H1 (cell line): ENCODE measurements at regions not wholly inside any gene's neighbourhood (a gene's known extent, or its start where the extent isn't known, plus 50 kb on each side); places are given as distances from the start of the nearest gene placed in this dataset.
A peak's percentile ranks its signal among the peaks of the same experiment; 100 is the strongest.

ENCODE experiments used
- CTCF ChIA-PET: fragments of 300-600 bp; sonication (Branson Sonifier 250); formaldehyde crosslinking; loops from one replicate; lab custom pipeline; 2021; ENCODE audit not compliant: partially characterized antibody; lab: Charles Lee
- POLR2A ChIA-PET: fragments of 300-600 bp; sonication (Branson Sonifier 250); formaldehyde crosslinking; loops from one replicate; lab custom pipeline; 2021; ENCODE audit warnings: inconsistent platforms; ENCODE audit not compliant: partially characterized antibody; lab: Charles Lee
- DNase-seq, 2 experiments: peaks; one replicate each; pipeline versions ENCODE4 v3.0.0 to v3.0.0-alpha.2; 2010 to 2022; ENCODE audit warnings: low spot score in 2 of 2, low read depth in 1 of 2, mixed read lengths in 1 of 2
- FAIRE-seq: peaks from 2 replicates; lab custom pipeline; 2011; peaks lifted over from hg19 to GRCh38; lab: Jason Lieb, UNC
- H2AFZ ChIP-seq: 2 replicates; pipeline ENCODE4 v1.8.1; 2012; ENCODE audit warnings: low read length, inconsistent platforms
- H2AK5ac ChIP-seq: 2 replicates; pipeline ENCODE4 v1.6.1; 2013; ENCODE audit warnings: low read depth, low read length
- H2BK120ac ChIP-seq: replicated peaks from 2 replicates; pipeline ENCODE3; 2013; ENCODE audit warnings: low read depth, low read length, inconsistent platforms
- H2BK12ac ChIP-seq: 2 replicates; pipeline ENCODE4 v1.6.1; 2013; ENCODE audit warnings: low read depth, low read length
- H2BK15ac ChIP-seq: 2 replicates; pipeline ENCODE4 v1.6.1; 2013; ENCODE audit warnings: low read length
- H2BK20ac ChIP-seq: 2 replicates; pipeline ENCODE4 v1.6.1; 2013; ENCODE audit warnings: low read length
- H2BK5ac ChIP-seq: 2 replicates; pipeline ENCODE4 v1.6.1; 2013; ENCODE audit warnings: low read depth, low read length
- H3K14ac ChIP-seq: 2 replicates; pipeline ENCODE4 v1.6.1; 2013; ENCODE audit warnings: inconsistent platforms; ENCODE audit not compliant: insufficient read length
- H3K18ac ChIP-seq: 2 replicates; pipeline ENCODE4 v1.6.1; 2013; ENCODE audit warnings: low read length; ENCODE audit errors: extremely low read depth
- H3K23ac ChIP-seq: 2 replicates; pipeline ENCODE4 v1.6.1; 2013; ENCODE audit warnings: inconsistent platforms; ENCODE audit not compliant: insufficient read length
- H3K23me2 ChIP-seq: 2 replicates; pipeline ENCODE4 v1.6.1; 2013; ENCODE audit warnings: low read depth, low read length
- H3K27ac ChIP-seq: 2 replicates; pipeline ENCODE4 v1.6.1; 2011; ENCODE audit warnings: low read depth, low read length, inconsistent platforms
- H3K27me3 ChIP-seq, 4 experiments: replicated peaks in 1 of 4; 1 replicate in 1 of 4; 2 replicates in 3 of 4; pipeline versions ENCODE4 v1.6.1 to v1.8.1; 2011 to 2013; ENCODE audit warnings: low read length in 3 of 4, mild to moderate bottlenecking in 3 of 4, inconsistent platforms in 2 of 4, mixed read lengths in 2 of 4, moderate library complexity in 1 of 4; ENCODE audit not compliant: control insufficient read depth in 3 of 4, insufficient read depth in 3 of 4; ENCODE audit errors: extremely low read depth in 1 of 4
- H3K36me3 ChIP-seq, 4 experiments: 2 replicates each; pipeline versions ENCODE4 v1.6.1 to v1.8.1; 2011 to 2013; ENCODE audit warnings: mild to moderate bottlenecking in 4 of 4, low read length in 3 of 4, moderate library complexity in 2 of 4, control low read depth in 1 of 4, inconsistent platforms in 1 of 4; ENCODE audit not compliant: insufficient read depth in 4 of 4, control insufficient read depth in 2 of 4
- H3K4ac ChIP-seq: replicated peaks from 2 replicates; pipeline ENCODE3; 2013; ENCODE audit warnings: low read length, low read depth, mixed read lengths, inconsistent platforms; ENCODE audit not compliant: insufficient read length
- H3K4me1 ChIP-seq, 4 experiments: replicated peaks in 1 of 4; 1 replicate in 1 of 4; 2 replicates in 3 of 4; pipeline versions ENCODE4 v1.6.1 to v1.8.1; 2011 to 2013; ENCODE audit warnings: low read length in 3 of 4, inconsistent platforms in 2 of 4, mixed read lengths in 1 of 4; ENCODE audit not compliant: insufficient read depth in 4 of 4, control insufficient read depth in 3 of 4
- H3K4me2 ChIP-seq, 2 experiments: 2 replicates each; pipeline versions ENCODE4 v1.6.1 to v1.8.1; 2011 to 2013; ENCODE audit warnings: low read depth in 2 of 2, low read length in 2 of 2, control low read depth in 1 of 2, inconsistent platforms in 1 of 2, mild to moderate bottlenecking in 1 of 2; ENCODE audit not compliant: insufficient read depth in 1 of 2
- H3K4me3 ChIP-seq, 4 experiments: fragments of 200-600, 300-600 bp in 1 of 4; sonication (generic), shearing (Covaris generic), sonication (Bioruptor Twin) in 1 of 4; 2 replicates each; pipeline versions ENCODE4 v1.5.1 to v1.8.1; 2011 to 2016; ENCODE audit warnings: low read length in 4 of 4, low read depth in 3 of 4, control low read depth in 2 of 4, inconsistent platforms in 2 of 4, mild to moderate bottlenecking in 2 of 4, mixed read lengths in 1 of 4, moderate library complexity in 1 of 4; ENCODE audit not compliant: insufficient read depth in 2 of 4; ENCODE audit errors: extremely low read depth in 1 of 4
- H3K56ac ChIP-seq: replicated peaks from 2 replicates; pipeline ENCODE3; 2013; ENCODE audit warnings: low read depth, mild to moderate bottlenecking, mixed read lengths, low read length, inconsistent platforms; ENCODE audit not compliant: insufficient read length
- H3K79me1 ChIP-seq: 2 replicates; pipeline ENCODE4 v1.6.1; 2013; ENCODE audit warnings: low read depth, low read length, control low read depth
- H3K79me2 ChIP-seq, 2 experiments: 2 replicates each; pipeline versions ENCODE4 v1.6.1 to v1.8.1; 2012 to 2013; ENCODE audit warnings: low read length in 2 of 2, mild to moderate bottlenecking in 2 of 2, inconsistent platforms in 1 of 2; ENCODE audit not compliant: insufficient read depth in 2 of 2, control insufficient read depth in 1 of 2
- H3K9ac ChIP-seq, 4 experiments: replicated peaks in 1 of 4; 1 replicate in 1 of 4; 2 replicates in 3 of 4; pipeline versions ENCODE4 v1.6.1 to v1.8.1; 2011 to 2013; ENCODE audit warnings: low read depth in 3 of 4, low read length in 3 of 4, control low read depth in 2 of 4, mild to moderate bottlenecking in 2 of 4, moderate library complexity in 2 of 4, inconsistent platforms in 1 of 4; ENCODE audit errors: extremely low read depth in 1 of 4
- H3K9me3 ChIP-seq, 2 experiments: 2 replicates each; pipeline versions ENCODE4 v1.6.1 to v1.8.1; 2012 to 2013; ENCODE audit warnings: mild to moderate bottlenecking in 2 of 2, moderate library complexity in 2 of 2, control low read depth in 1 of 2, inconsistent platforms in 1 of 2, low read depth in 1 of 2, low read length in 1 of 2, mixed read lengths in 1 of 2; ENCODE audit not compliant: insufficient read depth in 2 of 2
- H4K20me1 ChIP-seq, 2 experiments: replicated peaks in 1 of 2; 2 replicates each; pipeline versions ENCODE3 to v1.8.1; 2011 to 2013; ENCODE audit warnings: inconsistent platforms in 2 of 2, low read length in 2 of 2, mild to moderate bottlenecking in 1 of 2; ENCODE audit not compliant: insufficient read depth in 2 of 2, control insufficient read depth in 1 of 2
- H4K5ac ChIP-seq: 2 replicates; pipeline ENCODE4 v1.6.1; 2013; ENCODE audit warnings: low read length, low read depth, mixed read lengths, inconsistent platforms; ENCODE audit not compliant: insufficient read length
- H4K8ac ChIP-seq: 2 replicates; pipeline ENCODE4 v1.8.0; 2013; ENCODE audit warnings: mild to moderate bottlenecking, moderate library complexity, low read length, inconsistent platforms; ENCODE audit not compliant: insufficient read depth; ENCODE audit errors: extremely low read depth
- H4K91ac ChIP-seq: replicated peaks from 2 replicates; pipeline ENCODE3; 2013; ENCODE audit warnings: low read length, mixed read lengths, inconsistent platforms; ENCODE audit not compliant: insufficient read length
- BACH1 ChIP-seq: IDR thresholded peaks from 2 replicates; pipeline ENCODE4 v1.6.1; 2012; ENCODE audit warnings: low read length, improper control_type of control experiment
- BRCA1 ChIP-seq: IDR thresholded peaks from 2 replicates; pipeline ENCODE4 v1.6.1; 2012; ENCODE audit warnings: low read depth, low read length, improper control_type of control experiment
- EZH2 ChIP-seq: fragments of 200-600 bp; sonication (generic); IDR thresholded peaks from 2 replicates; pipeline ENCODE4 v1.7.1; 2012; ENCODE audit warnings: low read depth, mild to moderate bottlenecking, moderate library complexity, low read length, inconsistent platforms; ENCODE audit not compliant: severe bottlenecking
- GTF2F1 ChIP-seq: IDR thresholded peaks from 2 replicates; pipeline ENCODE4 v1.6.1; 2012; ENCODE audit warnings: low read depth, low read length, improper control_type of control experiment, borderline replicate concordance
- JUN ChIP-seq: IDR thresholded peaks from 2 replicates; pipeline ENCODE4 v1.6.1; 2011; ENCODE audit warnings: low read depth, mild to moderate bottlenecking, improper control_type of control experiment, low read length
- NANOG ChIP-seq: IDR thresholded peaks from 2 replicates; pipeline ENCODE4 v1.6.1; 2011; ENCODE audit warnings: low read length, low read depth, mild to moderate bottlenecking, inconsistent platforms; ENCODE audit not compliant: insufficient read depth, poor library complexity, severe bottlenecking
- POLR2A ChIP-seq, 2 experiments: IDR thresholded peaks; 1 replicate in 1 of 2; 2 replicates in 1 of 2; pipeline ENCODE4 v1.6.1; 2011; ENCODE audit warnings: low read depth in 2 of 2, low read length in 2 of 2, mild to moderate bottlenecking in 2 of 2; ENCODE audit errors: control extremely low read depth in 1 of 2
- POLR2AphosphoS5 ChIP-seq: IDR thresholded peaks from 2 replicates; pipeline ENCODE4 v1.6.1; 2011; ENCODE audit warnings: low read depth, low read length
- RBBP5 ChIP-seq: IDR thresholded peaks from 2 replicates; pipeline ENCODE4 v1.7.1; 2012; ENCODE audit warnings: low read depth, mild to moderate bottlenecking, inconsistent platforms, low read length, moderate library complexity, borderline replicate concordance
- RFX5 ChIP-seq: IDR thresholded peaks from 2 replicates; pipeline ENCODE4 v1.6.1; 2011; ENCODE audit warnings: low read depth, low read length, improper control_type of control experiment, borderline replicate concordance
- RXRA ChIP-seq: IDR thresholded peaks from 2 replicates; pipeline ENCODE4 v1.6.1; 2011; ENCODE audit warnings: low read depth, mild to moderate bottlenecking, low read length, moderate library complexity; ENCODE audit not compliant: insufficient read depth
- SAP30 ChIP-seq: fragments of 300-600 bp; sonication (generic); IDR thresholded peaks from 2 replicates; pipeline ENCODE4 v1.7.1; 2012; ENCODE audit warnings: low read length, moderate library complexity, mild to moderate bottlenecking, inconsistent platforms; ENCODE audit not compliant: insufficient read depth, insufficient replicate concordance
- SIRT6 ChIP-seq: IDR thresholded peaks from one replicate; pipeline ENCODE4 v1.7.1; 2012; ENCODE audit warnings: low read length, inconsistent platforms
- SP4 ChIP-seq: IDR thresholded peaks from 2 replicates; pipeline ENCODE4 v1.6.1; 2012; ENCODE audit warnings: low read length, inconsistent platforms
- TAF7 ChIP-seq: optimal IDR thresholded peaks from 2 replicates; pipeline ENCODE3; 2011; ENCODE audit warnings: low read depth, mild to moderate bottlenecking, inconsistent platforms, low read length, moderate library complexity, borderline replicate concordance
- WGBS, 2 experiments: shearing (Covaris generic) in 1 of 2; methylation state at CpG; one replicate each; pipeline versions ENCODE4 v1.1.6 to v1.1.7; 2013 to 2015; ENCODE audit warnings: low lambda C conversion rate in 2 of 2, mixed read lengths in 2 of 2, inconsistent platforms in 1 of 2, low coverage in 1 of 2, missing lambda C conversion rate in 1 of 2; ENCODE audit not compliant: insufficient replicate concordance in 2 of 2, insufficient coverage in 1 of 2, insufficient read length in 1 of 2; ENCODE audit errors: extremely low coverage in 1 of 2, missing lambda C conversion rate in 1 of 2; 5-methylcytosine and 5-hydroxymethylcytosine counted together

GRCh38 chr11:70729949-70730348 lies 331.6 kb downstream of the CTTN start:
- no peak overlapping the region for H2BK20ac ChIP-seq
- H3K23ac ChIP-seq, result no peak overlapping the region
- DNase-seq (no peak), FAIRE-seq (no peak)
- no peak overlapping the region for H3K27ac ChIP-seq
- H4K91ac ChIP-seq, result no peak overlapping the region
- no peak overlapping the region for H3K14ac ChIP-seq
- H2BK5ac ChIP-seq, result no peak overlapping the region
- H2BK12ac ChIP-seq, result no peak overlapping the region
- H4K8ac ChIP-seq, result peak overlapping the region; percentile 65; the same call in 1 of the 2 replicates
- no peak overlapping the region for H2AFZ ChIP-seq
- H3K9me3 ChIP-seq, result no peaks in the 10 kb centered on the region
- CTCF ChIA-PET, result interaction anchor here (1.0 to 1.2 kb wide), 2 partner anchors 10 to 262 kb away, joined by 3 read pairs; no protein-coding TSS in a partner anchor
- H3K4me2 ChIP-seq, result no peak overlapping the region
- H3K4me3 ChIP-seq, result no peak overlapping the region
- H2BK120ac ChIP-seq, result no peak overlapping the region
- H3K79me2 ChIP-seq, result no peaks in the 10 kb centered on the region
- H3K79me1 ChIP-seq, result no peaks in the 10 kb centered on the region; the same call in 1 of the 2 replicates
- POLR2A ChIA-PET, result no interaction called here
- H3K18ac ChIP-seq, result no peak overlapping the region
- H2BK15ac ChIP-seq, result no peak overlapping the region
- peak overlapping the region; percentile 13; the same call in 1 of the 2 replicates for H2AK5ac ChIP-seq
- H3K9ac ChIP-seq, result no peak overlapping the region
- peaks cover 0 to 5% (median 1%) of the 10 kb centered on the region in 4 experiments; a peak in 5 of 7 replicates for H3K4me1 ChIP-seq
- H3K36me3 ChIP-seq, result no peaks in the 10 kb centered on the region
- H3K23me2 ChIP-seq, result no peaks in the 10 kb centered on the region; the same call in 1 of the 2 replicates
- H3K27me3 ChIP-seq, result no peaks in the 10 kb centered on the region; a peak in 1 of 7 replicates
- no peak overlapping the region for H3K4ac ChIP-seq
- no peak overlapping the region for H4K5ac ChIP-seq
- WGBS, 2 experiments, result 92% methylated on average over 6 of the region's 6 CpGs; no CpG with 5 or more reads in 1 of the 2 experiments
- H3K56ac ChIP-seq, result no peak overlapping the region
- no peaks in the 10 kb centered on the region for H4K20me1 ChIP-seq
- TF ChIP-seq NANOG (no peak), RFX5 (no peak), SAP30 (no peak), TAF7 (no peak), POLR2AphosphoS5 (no peak), GTF2F1 (no peak), SIRT6 (no peak), JUN (no peak), RBBP5 (no peak), POLR2A (IDR thresholded peaks at IDR 0.05; ENCODE audit: control extremely low read depth in 1 of 2, low read depth in 2 of 2, low read length in 2 of 2) (no peak), SP4 (no peak), RXRA (no peak), BACH1 (no peak), BRCA1 (no peak), EZH2 (no peak)
